Breast epithelium (tissue), 3 donors: ENCODE measurements at regions not wholly inside any gene's neighbourhood (a gene's known extent, or its start where the extent isn't known, plus 50 kb on each side); places are given as distances from the start of the nearest gene placed in this dataset.

Experiments
- POLR2A ChIP-seq: fragments of 450-650 bp; IDR thresholded peaks from one replicate; pipeline ENCODE4 v1.6.1; 2016; ENCODE audit warnings: antibody characterized with exemption, mild to moderate bottlenecking, moderate library complexity
- POLR2AphosphoS5 ChIP-seq, 3 donors: sonication (generic); formaldehyde crosslinking; IDR thresholded peaks; one replicate each; pipeline ENCODE4 v1.6.1; 2017; ENCODE audit warnings: antibody characterized with exemption in 3 of 3
- TF ChIP-seq, protein P1 (sequence below), 3 donors: fragments of 450-650 bp; IDR thresholded peaks; one replicate each; pipeline ENCODE4 v1.5.1; 2016 to 2017; ENCODE audit warnings: antibody characterized with exemption in 3 of 3, mild to moderate bottlenecking in 3 of 3, moderate library complexity in 3 of 3

DNA sequence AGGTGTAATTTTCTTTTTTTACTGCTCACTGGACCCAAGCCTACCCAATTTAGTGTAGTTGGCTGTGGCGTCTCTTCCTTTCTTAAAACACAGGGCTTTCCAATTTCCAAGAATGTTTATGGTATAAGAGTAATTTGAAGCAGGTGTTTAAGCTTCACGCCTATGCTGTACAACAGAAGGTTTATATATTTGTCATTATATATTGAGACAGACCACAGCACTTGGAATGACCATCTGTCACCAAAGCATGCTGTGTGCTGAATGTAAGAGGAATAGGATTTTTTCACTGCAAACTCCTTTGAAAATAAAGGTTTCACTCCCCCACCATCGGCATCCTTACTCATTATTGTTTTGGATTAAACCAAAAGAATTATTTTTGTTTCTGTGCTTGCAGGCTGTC lies 325.7 kb downstream of the OTOL1 start:
- TF ChIP-seq POLR2AphosphoS5 (IDR thresholded peaks at IDR 0.05), result no peak
- TF ChIP-seq, protein P1, sequence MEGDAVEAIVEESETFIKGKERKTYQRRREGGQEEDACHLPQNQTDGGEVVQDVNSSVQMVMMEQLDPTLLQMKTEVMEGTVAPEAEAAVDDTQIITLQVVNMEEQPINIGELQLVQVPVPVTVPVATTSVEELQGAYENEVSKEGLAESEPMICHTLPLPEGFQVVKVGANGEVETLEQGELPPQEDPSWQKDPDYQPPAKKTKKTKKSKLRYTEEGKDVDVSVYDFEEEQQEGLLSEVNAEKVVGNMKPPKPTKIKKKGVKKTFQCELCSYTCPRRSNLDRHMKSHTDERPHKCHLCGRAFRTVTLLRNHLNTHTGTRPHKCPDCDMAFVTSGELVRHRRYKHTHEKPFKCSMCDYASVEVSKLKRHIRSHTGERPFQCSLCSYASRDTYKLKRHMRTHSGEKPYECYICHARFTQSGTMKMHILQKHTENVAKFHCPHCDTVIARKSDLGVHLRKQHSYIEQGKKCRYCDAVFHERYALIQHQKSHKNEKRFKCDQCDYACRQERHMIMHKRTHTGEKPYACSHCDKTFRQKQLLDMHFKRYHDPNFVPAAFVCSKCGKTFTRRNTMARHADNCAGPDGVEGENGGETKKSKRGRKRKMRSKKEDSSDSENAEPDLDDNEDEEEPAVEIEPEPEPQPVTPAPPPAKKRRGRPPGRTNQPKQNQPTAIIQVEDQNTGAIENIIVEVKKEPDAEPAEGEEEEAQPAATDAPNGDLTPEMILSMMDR (IDR thresholded peaks at IDR 0.05), result no peak
- TF ChIP-seq POLR2A, result no peak
